Stimulated activated CD8-positive, alpha-beta memory T cell treated with anti-CD3 and anti-CD28 coated beads, Interleukin-7, amount 100 ng/mL, for 48 hours (primary cell): ENCODE measurements at regions not wholly inside any gene's neighbourhood (a gene's known extent, or its start where the extent isn't known, plus 50 kb on each side); places are given as distances from the start of the nearest gene placed in this dataset.
"Not testable (repeated sequence)": the region's sequence is repeated elsewhere in the genome, so short reads cannot be mapped to it uniquely, and the experiment has no call there.

Experiments
- DNase-seq, 2 donors: peaks; one replicate each; pipeline ENCODE4 v3.0.0-alpha.2; 2020; ENCODE audit warnings: low read depth in 1 of 2; ENCODE audit errors: extremely low read depth in 1 of 2

DNA sequence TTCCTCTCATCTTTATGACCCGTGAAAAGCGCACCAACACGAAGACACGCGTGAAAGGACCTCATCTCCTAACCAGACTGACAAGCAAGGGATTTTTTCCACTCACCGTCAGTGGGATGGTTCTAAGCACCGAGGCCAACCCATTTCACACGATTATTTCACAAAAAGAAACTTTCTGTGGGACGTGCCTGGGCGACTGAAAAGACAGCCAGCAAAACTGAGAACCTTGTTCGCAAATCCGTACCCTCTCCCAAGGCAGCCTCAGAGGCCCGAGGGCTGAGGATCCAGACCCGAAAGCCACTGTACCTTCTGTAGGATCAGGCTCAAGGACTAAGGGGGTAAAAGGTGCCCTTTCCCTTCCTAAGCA lies 84.9 kb upstream of the METTL9 start:
- DNase-seq: not testable (repeated sequence)

DNA sequence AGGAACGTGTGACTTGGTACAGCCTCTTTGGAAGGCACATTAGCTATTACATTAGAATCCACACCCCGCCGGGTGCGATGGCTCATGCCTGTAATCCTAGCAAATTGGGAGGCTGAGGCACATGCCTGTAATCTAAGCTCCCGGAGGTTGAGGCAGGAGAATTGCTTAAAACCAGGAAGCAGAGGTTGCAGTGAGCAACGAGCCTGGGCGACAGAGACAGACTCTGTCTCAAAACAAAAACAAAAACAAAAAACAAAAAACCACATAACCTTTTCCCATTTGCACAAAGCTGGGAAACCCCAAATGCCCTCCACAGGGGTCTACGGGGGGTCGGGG lies 82.7 kb upstream of the METTL9 start:
- DNase-seq: not testable (repeated sequence)

DNA sequence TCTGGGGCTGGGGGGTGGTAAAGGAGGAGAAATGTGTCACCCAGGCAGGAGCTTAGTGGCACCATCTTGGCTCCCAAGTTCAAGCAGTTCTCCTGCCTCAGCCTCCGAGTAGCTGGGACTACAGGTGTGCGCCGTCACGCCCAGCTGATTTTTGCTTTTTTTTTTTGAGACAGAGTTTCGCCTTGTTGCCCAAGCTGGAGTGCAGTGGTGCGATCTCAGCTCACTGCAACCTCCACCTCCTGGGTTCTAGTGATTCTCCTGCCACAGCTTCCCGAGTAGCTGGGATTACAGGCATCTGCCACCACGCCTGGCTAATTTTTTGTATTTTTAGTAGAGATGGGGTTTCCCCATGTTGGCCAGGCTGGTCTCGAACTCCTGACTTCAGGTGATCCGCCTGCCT lies 82.1 kb upstream of the METTL9 start:
- DNase-seq: not testable (repeated sequence)

DNA sequence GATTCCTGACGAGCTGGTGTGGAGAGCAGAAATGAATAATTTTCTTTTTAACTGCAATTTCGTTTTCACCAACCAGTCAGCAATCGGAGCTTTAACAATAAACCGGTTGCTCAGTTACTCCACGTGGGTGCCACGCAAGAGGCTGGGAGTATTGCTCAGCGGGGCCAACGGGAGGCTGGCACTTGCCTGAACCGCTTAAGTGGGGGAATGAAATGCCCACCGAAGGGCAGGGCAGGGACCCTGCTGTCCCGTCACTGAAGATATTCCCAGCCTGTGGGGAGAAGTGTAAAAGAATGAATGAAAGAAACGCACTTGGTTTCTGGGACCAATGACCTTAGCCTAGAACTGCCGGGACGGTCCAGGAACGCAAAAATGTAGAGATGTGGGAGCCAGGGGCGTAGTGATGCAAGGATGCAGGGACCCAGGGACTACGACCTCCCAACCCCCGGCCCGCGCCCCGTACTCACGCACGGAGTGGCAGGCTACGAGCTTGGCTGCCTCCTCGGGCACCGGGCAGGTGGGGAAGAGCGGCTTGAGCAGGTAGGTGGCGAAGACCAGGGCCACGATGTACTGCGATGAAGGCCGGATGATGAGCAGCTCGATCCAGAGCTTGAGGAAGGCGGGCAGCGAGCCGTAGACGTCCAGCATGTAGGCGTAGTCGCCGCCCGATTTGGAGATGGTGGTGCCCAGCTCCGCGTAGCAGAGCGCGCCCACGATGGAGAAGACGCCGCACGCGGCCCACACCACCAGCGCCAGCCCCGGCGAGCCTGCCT lies 79.8 kb upstream of the METTL9 start:
- not testable (repeated sequence) for DNase-seq

DNA sequence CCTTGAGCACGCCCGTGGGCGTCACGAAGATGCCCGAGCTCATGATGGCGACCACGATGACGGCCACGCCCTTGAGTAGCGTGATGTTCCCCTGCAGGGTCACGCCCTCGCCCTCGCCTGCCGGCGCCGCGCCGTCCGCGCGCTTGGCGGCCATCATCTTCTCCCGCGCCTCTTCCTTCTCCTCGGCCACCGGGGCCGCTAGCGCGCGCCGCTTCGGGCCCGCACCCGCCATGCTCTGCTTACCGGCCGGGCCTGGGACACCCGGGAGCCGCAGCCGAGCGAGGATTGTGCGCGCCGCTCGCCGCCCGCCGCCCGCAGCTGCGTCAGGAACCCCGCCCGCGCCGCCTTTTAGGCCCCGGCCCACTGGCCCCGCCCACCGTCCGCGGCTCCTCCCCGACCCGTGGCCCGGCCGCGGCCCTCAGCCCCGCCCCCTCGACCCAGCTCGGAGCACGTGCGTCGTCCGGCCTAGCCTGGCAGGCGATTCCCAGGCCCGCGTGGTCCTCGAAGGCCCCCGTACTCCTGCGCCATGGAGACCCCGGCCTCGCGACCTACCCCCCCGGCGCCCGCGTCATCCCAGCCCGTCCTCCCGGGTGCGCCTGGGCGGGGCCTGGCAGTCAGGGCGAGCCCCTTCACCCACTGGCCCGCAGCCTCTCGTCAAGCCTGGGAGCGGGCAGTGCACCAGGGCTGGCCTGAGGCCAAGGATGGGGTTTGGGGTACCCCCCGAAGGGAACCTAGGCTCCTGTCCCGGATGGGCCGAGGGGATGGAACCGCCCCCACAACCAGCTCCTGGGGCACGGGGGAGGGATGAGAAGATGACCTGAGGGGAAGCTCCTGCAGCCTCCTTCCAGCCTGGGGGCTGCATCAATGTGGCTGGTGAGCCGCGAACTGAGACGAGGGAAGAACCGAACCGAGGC lies 79.0 kb upstream of the METTL9 start:
- DNase-seq: peak; percentile 94 to 99

DNA sequence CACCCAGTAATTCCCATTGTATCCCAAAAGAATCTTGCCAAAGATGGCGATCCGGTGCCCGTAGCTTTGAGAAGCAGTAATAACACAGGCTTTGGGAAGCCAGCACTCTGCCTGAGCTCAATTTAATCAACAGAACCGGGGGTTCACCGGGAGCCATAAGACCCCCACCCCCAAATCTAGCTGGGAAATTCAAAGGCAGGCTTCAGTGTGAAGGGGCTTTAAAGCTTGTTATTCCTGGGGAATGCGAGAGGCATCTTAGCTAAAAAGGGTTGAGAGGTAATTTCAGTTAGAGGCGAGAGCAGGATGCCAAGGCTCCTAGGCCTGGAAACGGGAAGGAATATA lies 78.4 kb upstream of the METTL9 start:
- DNase-seq: not testable (repeated sequence)

DNA sequence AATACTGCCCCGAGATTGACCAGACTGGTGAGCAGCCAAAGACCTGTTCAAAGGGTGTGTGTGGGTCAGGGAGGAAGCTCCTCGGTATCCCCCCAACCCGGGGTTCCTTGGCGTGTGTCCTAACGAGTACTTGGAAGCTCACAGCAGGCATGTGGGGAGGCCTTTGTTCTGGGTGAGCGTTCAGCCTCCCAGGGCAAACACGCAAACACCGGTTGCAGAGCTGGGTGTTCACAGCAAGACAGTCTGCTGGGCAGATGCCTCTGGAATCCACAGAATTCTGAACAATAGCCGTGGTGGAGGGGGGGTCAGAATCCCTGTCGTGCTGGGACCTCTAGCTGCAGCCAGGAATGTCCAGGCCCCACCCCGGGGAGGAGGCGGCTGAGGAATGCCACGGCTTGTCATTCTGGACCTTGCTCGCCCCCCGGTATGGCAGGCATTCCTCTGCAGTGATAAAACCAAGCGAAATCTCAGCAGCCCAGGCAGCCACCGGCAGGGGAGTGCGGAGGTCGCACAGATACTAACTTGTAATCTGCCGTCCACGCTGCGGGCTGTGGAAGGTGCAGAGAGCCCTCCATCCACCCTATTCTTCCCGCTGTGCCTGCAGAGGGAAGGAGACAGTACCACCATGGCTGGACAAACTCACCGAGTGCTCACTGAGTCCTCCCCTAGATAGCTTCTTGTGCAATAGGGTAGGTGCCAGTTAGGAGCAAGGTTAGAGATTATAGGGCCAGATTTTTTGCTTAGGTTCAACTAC lies 77.8 kb upstream of the METTL9 start:
- DNase-seq: not testable (repeated sequence)

DNA sequence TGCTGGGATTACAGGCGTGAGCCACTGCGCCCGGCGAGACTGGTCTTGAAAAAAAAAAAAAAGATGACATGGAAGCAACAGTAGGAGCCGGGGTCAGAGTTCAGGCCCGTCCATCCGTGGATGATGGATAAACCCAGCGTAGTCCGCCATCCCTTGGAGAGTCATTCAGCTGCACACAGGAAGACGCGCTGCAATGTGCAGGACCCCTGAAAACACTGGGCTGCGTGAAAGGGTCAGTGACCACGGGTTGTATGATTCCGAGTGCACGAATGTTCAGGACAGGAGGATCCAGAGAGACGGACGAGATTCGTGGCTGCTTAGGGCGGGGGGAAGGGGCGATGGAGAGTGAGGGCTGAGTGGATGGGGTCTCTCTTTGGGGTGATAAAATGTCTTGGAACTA lies 76.5 kb upstream of the METTL9 start:
- DNase-seq: not testable (repeated sequence)

DNA sequence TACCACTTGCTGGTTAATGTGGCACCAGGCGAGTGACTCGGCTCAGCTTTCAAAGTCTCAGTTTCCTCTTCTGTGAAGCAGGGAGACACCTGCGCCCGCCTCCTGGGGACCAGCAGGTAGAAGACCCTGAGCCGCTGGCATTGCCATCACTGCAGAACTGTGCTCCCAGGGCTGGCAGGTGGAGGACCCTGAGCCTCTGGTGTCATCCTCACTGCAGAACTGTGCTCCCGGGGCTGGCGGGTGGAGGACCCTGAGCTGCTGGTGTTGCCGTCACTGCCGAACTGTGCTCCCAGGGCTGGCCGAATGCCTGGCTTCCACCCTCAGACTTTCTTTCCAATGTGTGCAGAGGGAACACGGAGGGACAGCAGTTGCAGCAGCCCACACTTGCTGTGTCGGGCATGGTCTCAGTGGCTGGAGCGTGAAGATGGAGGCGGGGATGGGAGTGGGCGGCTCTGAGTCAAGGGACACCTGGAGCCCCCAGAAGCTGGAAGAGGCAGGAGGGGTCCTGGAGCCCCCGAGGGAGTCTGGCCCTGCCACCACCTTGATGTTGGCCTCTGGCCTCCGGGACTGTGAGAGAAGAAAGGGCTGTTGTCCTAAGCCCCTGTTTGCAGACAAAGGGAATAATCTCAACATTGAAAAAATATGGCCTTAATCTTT lies 75.8 kb upstream of the METTL9 start:
- DNase-seq: no peak

DNA sequence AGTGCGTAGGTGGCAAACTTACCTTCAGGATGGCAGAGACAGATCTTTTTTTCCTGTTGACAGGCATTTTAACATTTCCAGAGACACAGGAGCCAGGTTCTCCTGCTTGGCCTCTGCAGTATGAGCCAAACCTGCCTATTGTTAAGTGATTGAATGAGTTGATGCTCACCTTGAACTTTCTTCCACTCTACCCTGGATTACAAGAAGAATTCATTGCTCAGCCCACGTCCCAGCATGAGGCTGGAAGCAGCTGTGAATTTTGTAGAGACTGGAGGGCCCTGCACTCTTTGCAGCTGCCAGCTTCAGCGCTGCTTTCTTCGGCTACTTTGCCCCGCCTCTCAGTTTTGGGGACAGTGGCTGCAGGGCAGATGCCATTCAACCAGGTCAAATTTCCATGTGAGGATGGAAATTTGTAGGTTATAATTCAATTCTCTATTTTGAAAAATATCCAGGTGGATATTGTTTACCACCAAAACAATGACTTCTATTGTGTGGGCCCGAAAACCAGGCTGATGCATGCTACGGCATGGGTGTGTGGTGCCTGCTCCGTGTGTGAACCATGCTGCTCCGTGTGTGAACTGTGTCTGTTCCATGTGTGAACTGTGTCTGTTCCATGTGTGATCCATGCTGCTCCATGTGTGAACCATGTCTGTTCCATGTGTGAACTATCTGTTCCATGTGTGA lies 75.2 kb upstream of the METTL9 start:
- no peak for DNase-seq

DNA sequence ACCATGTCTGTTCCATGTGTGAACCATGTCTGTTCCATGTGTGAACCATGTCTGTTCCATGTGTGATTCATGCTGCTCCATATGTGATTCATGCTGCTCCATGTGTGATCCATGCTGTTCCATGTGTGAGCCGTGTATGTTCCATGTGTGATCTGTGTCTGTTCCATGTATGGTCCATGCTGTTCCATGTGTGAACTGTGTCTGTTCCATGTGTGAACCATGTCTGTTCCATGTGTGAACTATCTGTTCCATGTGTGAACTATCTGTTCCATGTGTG lies 74.7 kb upstream of the METTL9 start:
- DNase-seq: not testable (repeated sequence)

DNA sequence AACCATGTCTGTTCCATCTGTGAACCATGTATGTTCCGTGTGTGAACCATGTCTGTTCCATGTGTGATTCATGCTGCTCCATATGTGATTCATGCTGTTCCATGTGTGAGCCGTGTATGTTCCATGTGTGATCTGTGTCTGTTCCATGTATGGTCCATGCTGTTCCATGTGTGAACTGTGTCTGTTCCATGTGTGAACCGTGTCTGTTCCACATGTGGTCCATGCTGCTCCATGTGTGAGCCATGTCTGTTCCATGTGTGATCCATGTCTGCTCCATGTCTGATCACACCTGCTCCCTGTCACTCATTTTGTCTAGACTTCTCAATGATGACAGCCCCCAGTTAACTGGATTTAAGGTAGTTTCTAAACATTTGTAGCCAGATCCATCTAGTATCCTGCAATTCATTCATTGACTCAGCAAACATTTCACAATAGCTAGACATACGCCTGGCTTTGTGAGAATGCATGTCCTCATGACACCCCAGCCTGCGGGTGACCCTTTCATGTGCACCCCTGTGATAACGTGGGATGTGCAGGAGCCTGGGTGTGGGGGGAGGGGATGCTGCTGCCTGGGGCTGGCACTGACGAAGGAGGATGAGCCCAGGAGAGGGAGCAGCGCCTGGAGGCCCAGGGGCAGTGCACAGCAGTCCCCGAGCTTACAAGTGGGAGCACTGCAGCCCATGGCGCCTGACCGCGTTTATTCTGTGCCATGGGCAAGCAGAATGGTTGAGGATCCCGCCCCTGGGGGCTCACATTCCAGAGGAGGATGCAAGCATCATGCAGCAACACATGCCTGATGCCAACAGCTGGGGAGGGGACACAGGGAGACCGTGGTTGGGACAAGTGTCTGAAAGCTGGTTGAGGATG lies 74.1 kb upstream of the METTL9 start:
- DNase-seq: not testable (repeated sequence)

DNA sequence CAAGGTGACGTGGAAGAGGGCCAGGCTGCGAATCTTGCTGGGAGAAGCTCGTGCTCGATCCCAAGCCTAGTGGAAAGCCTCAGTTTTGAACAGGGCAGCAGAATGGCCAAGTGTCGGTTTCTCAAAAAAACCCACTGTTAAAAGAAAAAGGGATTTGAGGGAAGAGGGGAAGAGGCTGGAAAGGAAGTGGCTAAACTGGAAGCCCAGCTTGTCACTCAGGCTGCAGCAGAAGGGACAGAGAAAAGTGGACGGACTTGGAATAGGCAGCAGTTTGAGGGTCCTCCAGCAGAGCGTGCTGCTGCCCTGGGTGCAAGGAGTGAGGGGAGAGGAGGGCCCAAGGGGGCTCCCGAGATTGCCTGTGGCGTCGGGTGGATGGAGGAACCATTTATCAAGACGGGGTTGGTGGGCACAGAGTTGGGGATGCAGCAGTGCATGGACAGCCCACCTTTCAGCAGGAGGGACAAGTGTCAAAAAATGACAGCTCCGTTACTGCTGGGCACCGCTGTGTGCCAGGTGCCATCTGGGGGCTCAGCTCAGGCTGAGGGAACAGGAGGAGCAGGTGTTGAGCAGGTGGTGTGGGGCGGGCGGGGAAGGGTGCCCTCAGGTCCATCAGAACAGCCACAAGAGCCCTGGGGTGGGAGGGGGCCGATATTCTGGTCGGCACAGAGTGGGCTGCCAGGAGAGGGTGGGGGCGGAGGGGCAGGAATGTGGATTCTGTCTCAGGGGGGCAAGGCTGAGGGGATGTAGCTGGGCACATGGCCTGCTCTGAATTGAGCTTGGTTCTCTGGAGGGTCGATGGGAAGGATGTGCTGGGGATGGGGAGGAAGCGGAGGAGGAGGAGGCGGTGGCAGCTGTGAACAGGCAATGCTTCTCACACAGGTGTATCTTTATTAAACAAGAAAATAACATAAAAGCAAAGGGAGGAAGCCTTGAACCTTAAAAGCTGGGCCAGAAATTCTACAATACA lies 73.1 kb upstream of the METTL9 start:
- DNase-seq: not testable (repeated sequence)

DNA sequence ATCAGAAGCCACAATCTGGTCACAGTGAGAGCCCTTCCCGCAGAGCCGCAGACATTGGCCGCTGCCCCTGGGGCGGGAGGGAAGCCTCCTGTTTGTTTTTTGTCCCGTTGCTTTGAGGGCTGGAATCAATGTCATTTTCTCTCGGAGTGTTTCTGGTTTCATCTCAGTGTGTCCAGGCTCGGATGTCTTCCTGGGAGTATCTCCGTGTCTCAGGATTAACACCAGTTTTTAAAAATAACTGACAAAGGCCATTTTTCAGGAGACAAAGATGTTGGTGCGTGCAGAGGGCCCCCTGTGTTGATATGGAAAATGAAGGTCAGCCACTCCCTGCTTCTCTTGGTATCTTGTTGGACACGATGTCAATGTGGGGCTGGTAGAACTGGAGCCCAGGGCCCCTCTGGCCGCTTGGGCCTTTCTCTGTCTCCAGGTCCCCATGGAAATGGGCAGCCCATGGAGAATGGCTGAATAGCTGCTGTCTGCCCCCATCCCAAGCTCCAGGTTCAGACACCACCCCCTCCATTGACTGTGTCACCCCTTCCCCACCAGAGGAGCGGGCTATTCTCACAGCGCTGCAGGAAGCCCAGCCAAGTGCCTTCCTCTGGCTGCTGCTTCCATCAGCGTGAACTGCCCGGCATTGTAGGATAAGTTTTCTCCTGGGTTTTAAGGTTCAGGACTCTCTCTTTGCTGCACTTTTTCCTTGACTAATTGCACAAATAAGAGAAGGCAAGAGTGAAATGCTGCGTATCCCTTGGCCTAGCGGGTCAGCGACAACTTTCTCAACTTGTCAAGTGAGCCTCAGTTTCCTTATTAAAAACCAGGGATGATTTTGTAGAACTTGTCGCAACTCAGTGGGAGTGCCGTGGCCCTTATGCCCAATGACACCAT lies 72.2 kb upstream of the METTL9 start:
- no peak for DNase-seq

DNA sequence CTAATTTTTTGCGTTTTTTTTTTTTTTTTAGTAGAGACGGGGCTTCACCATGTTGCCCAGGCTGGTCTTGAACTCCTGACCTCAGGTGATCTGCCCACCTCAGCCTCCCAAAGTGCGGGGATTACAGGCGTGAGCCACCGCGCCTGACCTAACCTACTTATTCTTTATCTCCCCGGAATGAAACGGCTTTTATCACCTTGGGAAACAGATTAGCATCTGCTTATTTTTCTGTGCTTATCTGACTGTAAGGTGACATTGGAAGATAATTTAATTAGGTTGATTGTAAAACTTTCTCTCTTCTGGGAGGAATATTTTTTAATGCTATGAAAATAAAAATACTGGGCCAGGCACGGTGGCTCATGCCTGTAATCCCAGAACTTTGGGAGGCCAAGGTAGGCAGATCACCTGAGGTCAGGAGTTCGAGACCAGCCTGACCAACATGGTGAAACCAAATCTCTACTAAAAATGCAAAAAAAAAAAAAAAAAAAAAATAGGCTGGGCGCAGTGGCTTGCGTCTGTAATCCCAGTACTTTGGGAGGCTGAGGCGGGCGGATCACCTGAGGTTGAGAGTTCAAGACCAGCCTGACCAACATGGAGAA lies 70.2 kb upstream of the METTL9 start:
- DNase-seq: not testable (repeated sequence)

DNA sequence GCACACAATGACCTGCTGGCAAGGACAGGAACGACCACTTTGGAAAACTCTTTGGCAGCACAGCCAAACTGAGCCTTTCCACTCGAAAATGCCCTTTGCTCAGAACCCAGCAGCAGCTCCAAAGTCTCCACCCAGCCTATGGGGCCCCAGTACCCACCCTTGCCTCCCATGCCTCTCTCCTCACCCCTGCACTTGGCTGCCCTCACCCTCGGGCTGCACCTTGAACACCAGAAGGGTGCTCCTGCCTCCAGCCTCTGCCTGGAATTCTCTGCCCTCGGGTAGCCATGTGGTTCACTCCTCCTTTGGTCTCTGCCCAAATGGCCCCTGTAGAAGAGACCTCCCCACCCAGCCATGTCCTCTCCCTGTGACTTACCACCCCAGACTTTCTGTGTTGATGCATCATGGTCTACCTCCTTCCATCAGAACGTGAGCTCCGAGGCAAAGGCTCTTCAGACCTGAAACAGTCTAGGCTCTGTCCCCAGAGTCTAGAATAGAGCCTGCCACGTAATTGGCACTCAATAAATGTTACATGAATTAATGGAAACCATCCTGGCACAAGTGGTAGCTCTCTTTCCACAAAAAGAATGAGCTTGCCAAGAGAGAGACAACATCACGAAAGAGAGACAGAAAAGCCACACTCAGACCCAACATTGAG lies 68.5 kb upstream of the METTL9 start:
- DNase-seq: not testable (repeated sequence)

DNA sequence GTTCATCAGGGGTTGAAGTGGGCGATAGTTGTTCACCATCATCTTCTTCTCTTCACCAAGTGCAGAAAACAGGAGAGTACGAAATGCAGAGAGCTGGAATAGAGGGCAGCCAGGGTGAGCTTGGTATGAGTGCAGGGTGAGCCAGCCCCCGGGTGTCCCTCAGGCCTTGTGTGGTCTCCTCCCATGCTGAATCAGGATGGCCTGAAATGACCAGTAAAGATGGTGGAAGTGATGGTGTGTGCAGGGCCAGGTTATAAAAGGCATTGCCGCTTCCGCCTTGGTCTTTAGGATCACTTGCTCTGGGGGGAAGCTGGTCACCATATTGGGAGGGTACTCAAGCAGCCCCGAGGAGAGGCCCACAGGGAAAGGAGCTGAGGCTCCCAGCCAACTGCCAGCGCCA lies 66.4 kb upstream of the METTL9 start:
- DNase-seq: not testable (repeated sequence)
